SK-N-SH treated with all-trans-retinoic acid at 6 μM for 48 hours (cell line): ENCODE measurements at regions not wholly inside any gene's neighbourhood (a gene's known extent, or its start where the extent isn't known, plus 50 kb on each side); places are given as distances from the start of the nearest gene placed in this dataset.

Source experiments
- CSDC2 ChIP-seq: fragments of 250-450 bp; sonication (Bioruptor Pico); IDR thresholded peaks from 2 replicates; pipeline ENCODE4 v1.5.0; 2020; ENCODE audit warnings: mild to moderate bottlenecking, moderate library complexity
- ZNF70 ChIP-seq: fragments of 450-650 bp; formaldehyde crosslinking; IDR thresholded peaks from 2 replicates; pipeline ENCODE4 v1.5.0; 2020; ENCODE audit warnings: mild to moderate bottlenecking, moderate library complexity
- TF ChIP-seq, protein P1 (sequence below): fragments of 250-450 bp; sonication (Bioruptor Pico); IDR thresholded peaks from 2 replicates; pipeline ENCODE4 v1.8.0; 2020; ENCODE audit warnings: mild to moderate bottlenecking, moderate library complexity, borderline replicate concordance

DNA sequence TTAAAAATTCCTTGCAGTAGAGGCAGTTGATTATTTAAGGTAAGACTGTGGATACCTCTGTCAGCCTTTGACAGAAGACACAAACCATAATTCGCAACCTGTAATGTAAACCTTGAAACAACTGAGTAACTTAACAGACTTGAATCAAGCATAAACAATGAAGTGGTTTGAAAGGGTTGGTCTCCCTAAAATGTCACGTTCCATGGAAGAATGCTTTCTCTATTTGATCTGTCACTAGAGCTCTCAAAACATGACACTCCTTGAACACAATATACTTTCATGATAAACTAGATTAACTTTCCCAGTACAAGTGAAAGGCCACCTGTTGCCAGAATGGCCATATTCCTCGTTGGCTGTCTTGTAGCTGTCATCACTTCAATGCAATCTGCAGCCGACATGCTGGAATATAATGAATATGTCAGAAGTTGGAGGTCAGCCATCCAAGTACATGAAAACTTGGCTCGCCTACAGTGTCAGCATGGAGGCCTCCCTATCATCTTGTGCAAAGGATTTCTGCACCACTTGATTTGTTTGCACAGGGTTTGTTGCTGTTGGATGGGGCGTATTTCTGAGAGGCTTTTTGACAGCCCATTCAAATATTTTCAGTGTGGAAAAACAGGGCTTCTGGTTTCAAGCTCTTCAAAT, 228.0 kb downstream of the TLE4 start:
- TF ChIP-seq ZNF70 (CRISPR knock-in tag) (no peak), CSDC2 (CRISPR knock-in tag) (no peak)
- TF ChIP-seq, protein P1, sequence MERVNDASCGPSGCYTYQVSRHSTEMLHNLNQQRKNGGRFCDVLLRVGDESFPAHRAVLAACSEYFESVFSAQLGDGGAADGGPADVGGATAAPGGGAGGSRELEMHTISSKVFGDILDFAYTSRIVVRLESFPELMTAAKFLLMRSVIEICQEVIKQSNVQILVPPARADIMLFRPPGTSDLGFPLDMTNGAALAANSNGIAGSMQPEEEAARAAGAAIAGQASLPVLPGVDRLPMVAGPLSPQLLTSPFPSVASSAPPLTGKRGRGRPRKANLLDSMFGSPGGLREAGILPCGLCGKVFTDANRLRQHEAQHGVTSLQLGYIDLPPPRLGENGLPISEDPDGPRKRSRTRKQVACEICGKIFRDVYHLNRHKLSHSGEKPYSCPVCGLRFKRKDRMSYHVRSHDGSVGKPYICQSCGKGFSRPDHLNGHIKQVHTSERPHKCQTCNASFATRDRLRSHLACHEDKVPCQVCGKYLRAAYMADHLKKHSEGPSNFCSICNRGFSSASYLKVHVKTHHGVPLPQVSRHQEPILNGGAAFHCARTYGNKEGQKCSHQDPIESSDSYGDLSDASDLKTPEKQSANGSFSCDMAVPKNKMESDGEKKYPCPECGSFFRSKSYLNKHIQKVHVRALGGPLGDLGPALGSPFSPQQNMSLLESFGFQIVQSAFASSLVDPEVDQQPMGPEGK (CRISPR knock-in tag), result no peak
